Stimulated activated effector memory CD8-positive, alpha-beta T cell treated with anti-CD3 and anti-CD28 coated beads, Interleukin-12 subunit alpha, Interleukin-12 subunit beta, amount 100 ng/mL, for 72 hours (primary cell): ENCODE measurements at regions not wholly inside any gene's neighbourhood (a gene's known extent, or its start where the extent isn't known, plus 50 kb on each side); places are given as distances from the start of the nearest gene placed in this dataset.

Experiments used
- ATAC-seq: fragments of 150-1000 bp; cut with Tn5 transposase; 2 replicates; pipeline ENCODE4 v1.10.0; 2021
- DNase-seq, 2 donors: peaks; one replicate each; pipeline ENCODE4 v3.0.0; 2021 to 2022; ENCODE audit warnings: low spot score in 2 of 2
- H3K27ac Mint-ChIP-seq: one replicate; pipeline ENCODE4 v1.8.0; 2022; ENCODE audit warnings: mild to moderate bottlenecking, mixed read lengths
- H3K36me3 Mint-ChIP-seq: one replicate; pipeline ENCODE4 v1.8.0; 2022; ENCODE audit warnings: mild to moderate bottlenecking, mixed read lengths
- H3K4me1 Mint-ChIP-seq: one replicate; pipeline ENCODE4 v1.8.0; 2022; ENCODE audit warnings: mixed read lengths
- H3K4me3 Mint-ChIP-seq: one replicate; pipeline ENCODE4 v1.8.0; 2022; ENCODE audit warnings: mild to moderate bottlenecking, mixed read lengths
- H3K9me3 Mint-ChIP-seq: one replicate; pipeline ENCODE4 v1.8.0; 2022; ENCODE audit warnings: mixed read lengths

- Mint-ChIP-seq H3K4me3 (no peak overlapping the region), H3K9me3 (peaks cover 4% of the 10 kb centered on the region), H3K4me1 (no peaks in the 10 kb centered on the region), H3K27ac (no peak overlapping the region), H3K36me3 (no peaks in the 10 kb centered on the region)
- ATAC-seq (no peak), DNase-seq (no peak)
These were observed 145.4 kb downstream of the FOXA2 start for GRCh38 chr20:22438926-22439325.

- ATAC-seq (no peak), DNase-seq (no peak)
- H3K36me3 Mint-ChIP-seq, result no peaks in the 10 kb centered on the region
- H3K27ac Mint-ChIP-seq, result no peak overlapping the region
- no peaks in the 10 kb centered on the region for H3K4me1 Mint-ChIP-seq
- no peak overlapping the region for H3K4me3 Mint-ChIP-seq
- H3K9me3 Mint-ChIP-seq, result peaks cover 4% of the 10 kb centered on the region
These were observed 146.0 kb downstream of the FOXA2 start for GRCh38 chr20:22438346-22438745.

GRCh38 chr20:22437354-22437753, 147.0 kb downstream of the FOXA2 start:
- ATAC-seq (no peak), DNase-seq (no peak)
- H3K4me1 Mint-ChIP-seq, result no peaks in the 10 kb centered on the region
- no peak overlapping the region for H3K4me3 Mint-ChIP-seq
- H3K27ac Mint-ChIP-seq, result no peak overlapping the region
- no peaks in the 10 kb centered on the region for H3K36me3 Mint-ChIP-seq
- peaks cover 4% of the 10 kb centered on the region for H3K9me3 Mint-ChIP-seq

- no peaks in the 10 kb centered on the region for H3K4me1 Mint-ChIP-seq
These were observed 153.0 kb downstream of the FOXA2 start for GRCh38 chr20:22431419-22431818.

GRCh38 chr20:22430746-22431168, 153.6 kb downstream of the FOXA2 start:
- H3K36me3 Mint-ChIP-seq, result no peaks in the 10 kb centered on the region
- H3K9me3 Mint-ChIP-seq, result peaks cover 6% of the 10 kb centered on the region
- DNase-seq, result no peak
- no peak for ATAC-seq
- no peaks in the 10 kb centered on the region for H3K4me1 Mint-ChIP-seq
- H3K4me3 Mint-ChIP-seq, result no peak overlapping the region
- no peak overlapping the region for H3K27ac Mint-ChIP-seq

More at GRCh38 chr20:22431419-22431818, 153.0 kb downstream of the FOXA2 start:
- Mint-ChIP-seq H3K36me3 (no peaks in the 10 kb centered on the region), H3K9me3 (peaks cover 4% of the 10 kb centered on the region), H3K27ac (no peak overlapping the region), H3K4me3 (no peak overlapping the region)
- no peak for DNase-seq
- no peak for ATAC-seq

GRCh38 chr20:22430154-22430745, 154.1 kb downstream of the FOXA2 start:
- no peak for DNase-seq
- Mint-ChIP-seq H3K4me1 (no peaks in the 10 kb centered on the region), H3K4me3 (no peak overlapping the region), H3K27ac (no peak overlapping the region), H3K36me3 (no peaks in the 10 kb centered on the region), H3K9me3 (peaks cover 6% of the 10 kb centered on the region)
- ATAC-seq, result no peak

GRCh38 chr20:22429175-22430153, 154.9 kb downstream of the FOXA2 start:
- DNase-seq, result no peak
- peaks cover 6% of the 10 kb centered on the region for H3K9me3 Mint-ChIP-seq

GRCh38 chr20:22428051-22428450, 156.3 kb downstream of the FOXA2 start:
- no peak for DNase-seq
- Mint-ChIP-seq H3K4me3 (no peak overlapping the region), H3K27ac (no peak overlapping the region), H3K4me1 (no peaks in the 10 kb centered on the region), H3K9me3 (peaks cover 11% of the 10 kb centered on the region), H3K36me3 (no peaks in the 10 kb centered on the region)
- no peak for ATAC-seq

More at GRCh38 chr20:22429175-22430153, 154.9 kb downstream of the FOXA2 start:
- no peaks in the 10 kb centered on the region for H3K36me3 Mint-ChIP-seq
- no peak for ATAC-seq
- H3K27ac Mint-ChIP-seq, result no peak overlapping the region
- H3K4me3 Mint-ChIP-seq, result no peak overlapping the region
- no peaks in the 10 kb centered on the region for H3K4me1 Mint-ChIP-seq

GRCh38 chr20:22426772-22427171, 157.6 kb downstream of the FOXA2 start:
- H3K36me3 Mint-ChIP-seq, result no peaks in the 10 kb centered on the region
- DNase-seq (no peak), ATAC-seq (no peak)
- no peak overlapping the region for H3K4me3 Mint-ChIP-seq
- H3K4me1 Mint-ChIP-seq, result no peaks in the 10 kb centered on the region
- peaks cover 11% of the 10 kb centered on the region for H3K9me3 Mint-ChIP-seq
- H3K27ac Mint-ChIP-seq, result no peak overlapping the region

GRCh38 chr20:22425344-22426295, 158.8 kb downstream of the FOXA2 start:
- no peak overlapping the region for H3K4me3 Mint-ChIP-seq
- peaks cover 11% of the 10 kb centered on the region for H3K9me3 Mint-ChIP-seq
- H3K36me3 Mint-ChIP-seq, result no peaks in the 10 kb centered on the region
- H3K27ac Mint-ChIP-seq, result no peak overlapping the region
- H3K4me1 Mint-ChIP-seq, result no peaks in the 10 kb centered on the region
- no peak for ATAC-seq
- no peak for DNase-seq

GRCh38 chr20:22423190-22423832, 161.1 kb downstream of the FOXA2 start:
- H3K4me3 Mint-ChIP-seq, result no peak overlapping the region
- peaks cover 8% of the 10 kb centered on the region for H3K9me3 Mint-ChIP-seq
- H3K4me1 Mint-ChIP-seq, result no peaks in the 10 kb centered on the region
- DNase-seq (no peak), ATAC-seq (no peak)
- H3K27ac Mint-ChIP-seq, result no peak overlapping the region
- H3K36me3 Mint-ChIP-seq, result no peaks in the 10 kb centered on the region

GRCh38 chr20:22420116-22420598, 164.2 kb downstream of the FOXA2 start:
- Mint-ChIP-seq H3K4me3 (no peak overlapping the region), H3K4me1 (no peaks in the 10 kb centered on the region), H3K36me3 (no peaks in the 10 kb centered on the region), H3K27ac (no peak overlapping the region), H3K9me3 (peaks cover 9% of the 10 kb centered on the region)
- ATAC-seq (peak; percentile 8), DNase-seq (no peak)

- Mint-ChIP-seq H3K36me3 (no peaks in the 10 kb centered on the region), H3K4me1 (no peaks in the 10 kb centered on the region), H3K4me3 (no peak overlapping the region), H3K9me3 (peaks cover 8% of the 10 kb centered on the region), H3K27ac (no peak overlapping the region)
- ATAC-seq, result no peak
- no peak for DNase-seq
These were observed 165.6 kb downstream of the FOXA2 start for GRCh38 chr20:22418738-22419137.

- no peak for ATAC-seq
These were observed 170.0 kb downstream of the FOXA2 start for GRCh38 chr20:22414305-22414742.

More at GRCh38 chr20:22414305-22414742, 170.0 kb downstream of the FOXA2 start:
- H3K4me1 Mint-ChIP-seq, result no peaks in the 10 kb centered on the region
- no peak overlapping the region for H3K4me3 Mint-ChIP-seq
- H3K36me3 Mint-ChIP-seq, result no peaks in the 10 kb centered on the region
- no peak overlapping the region for H3K27ac Mint-ChIP-seq
- DNase-seq, result no peak
- peaks cover 22% of the 10 kb centered on the region for H3K9me3 Mint-ChIP-seq
